Urinary bladder (tissue), 3 donors: ENCODE measurements at regions not wholly inside any gene's neighbourhood (a gene's known extent, or its start where the extent isn't known, plus 50 kb on each side); places are given as distances from the start of the nearest gene placed in this dataset.

Experiments used
- DNase-seq: peaks from one replicate; pipeline ENCODE4 v3.0.0-alpha.2; 2015; ENCODE audit errors: extremely low spot score
- H3K27ac ChIP-seq: one replicate; pipeline ENCODE4 v1.5.1; 2013; ENCODE audit warnings: low read depth, mild to moderate bottlenecking, moderate library complexity
- H3K36me3 ChIP-seq: one replicate; pipeline ENCODE4 v1.6.1; 2013; ENCODE audit warnings: mild to moderate bottlenecking, moderate library complexity; ENCODE audit not compliant: insufficient read depth
- H3K4me1 ChIP-seq: one replicate; pipeline ENCODE4 v1.6.1; 2013; ENCODE audit warnings: mild to moderate bottlenecking, moderate library complexity; ENCODE audit not compliant: insufficient read depth
- H3K4me3 ChIP-seq: one replicate; pipeline ENCODE4 v1.5.1; 2013; ENCODE audit warnings: low read depth, low read length
- WGBS: extraction: QIAGEN DNeasy Blood & Tissue Kit; methylation state at CpG from one replicate; pipeline ENCODE4 v1.1.7; 2013; 5-methylcytosine and 5-hydroxymethylcytosine counted together
- donor health status: healthy with polysubstance abuse.
- donor health status: healthy.

DNA sequence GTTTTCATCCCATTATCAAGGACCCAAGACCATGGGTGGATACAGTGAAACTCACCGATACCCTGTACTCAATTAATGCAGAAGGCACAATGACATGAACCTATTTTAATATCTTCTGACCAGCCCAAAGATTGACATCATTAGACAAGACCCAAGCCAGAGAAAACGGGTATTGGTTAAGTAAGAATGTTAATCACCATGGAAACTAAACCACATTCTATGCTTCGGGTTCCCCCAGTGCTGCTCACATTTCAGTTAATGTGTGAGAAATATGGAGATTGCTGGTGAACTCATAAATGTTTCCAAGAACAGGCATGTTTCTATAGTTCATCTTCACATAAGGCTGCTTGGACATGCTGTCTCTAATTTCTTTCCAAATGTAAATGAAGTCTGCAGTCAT lies 77.0 kb downstream of the IRX2 start:
- H3K36me3 ChIP-seq = no peaks in the 10 kb centered on the region
- DNase-seq = no peak
- no peak overlapping the region for H3K27ac ChIP-seq
- no peak overlapping the region for H3K4me3 ChIP-seq
- no peaks in the 10 kb centered on the region for H3K4me1 ChIP-seq
- WGBS = 73% methylated on average over 3 of the region's 3 CpGs

DNA sequence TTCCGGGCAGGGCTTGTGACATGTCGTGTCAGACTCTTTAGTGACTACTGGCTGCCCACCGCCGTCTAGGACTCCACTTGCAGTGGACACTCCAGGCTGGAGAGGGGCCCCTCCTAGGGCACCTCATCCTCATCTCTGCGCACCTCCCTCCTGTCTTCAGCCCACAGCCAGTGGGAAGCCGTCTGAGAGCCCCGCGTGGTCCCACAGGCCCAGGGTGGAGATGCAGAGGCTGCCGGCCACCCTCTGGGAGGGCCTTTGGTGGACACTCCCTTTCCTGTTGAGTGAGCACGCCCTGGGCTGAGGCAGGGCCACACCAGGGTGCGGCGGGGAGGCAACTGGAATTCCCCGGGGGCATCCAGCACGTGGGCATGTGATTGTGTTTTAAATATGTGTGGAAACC lies 80.5 kb downstream of the IRX2 start:
- Histone ChIP-seq H3K4me1 (no peaks in the 10 kb centered on the region), H3K4me3 (no peak overlapping the region), H3K27ac (no peak overlapping the region), H3K36me3 (no peaks in the 10 kb centered on the region)
- WGBS = 78% methylated on average over 14 of the region's 14 CpGs
- no peak for DNase-seq

DNA sequence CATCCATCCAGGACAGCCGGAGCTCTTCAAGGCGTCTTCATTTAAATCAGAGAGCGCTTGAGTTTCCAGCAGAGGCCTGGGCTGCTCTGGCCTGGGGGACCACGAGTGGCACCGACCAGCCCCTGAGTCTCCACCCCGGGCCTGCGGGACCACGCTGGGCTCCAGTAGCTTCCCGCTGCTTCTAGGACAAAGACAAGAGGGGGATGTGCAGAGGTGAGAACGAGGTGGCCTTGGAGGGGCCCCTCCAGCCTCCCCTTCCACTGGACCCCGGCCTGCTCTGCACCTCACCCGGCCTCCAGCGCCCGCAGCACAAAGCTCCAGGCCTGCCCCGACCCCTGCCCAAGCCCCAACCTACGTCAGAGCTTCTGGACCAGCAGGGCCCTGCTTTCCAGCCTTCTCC lies 81.6 kb downstream of the IRX2 start:
- WGBS = 74% methylated on average over 16 of the region's 16 CpGs

DNA sequence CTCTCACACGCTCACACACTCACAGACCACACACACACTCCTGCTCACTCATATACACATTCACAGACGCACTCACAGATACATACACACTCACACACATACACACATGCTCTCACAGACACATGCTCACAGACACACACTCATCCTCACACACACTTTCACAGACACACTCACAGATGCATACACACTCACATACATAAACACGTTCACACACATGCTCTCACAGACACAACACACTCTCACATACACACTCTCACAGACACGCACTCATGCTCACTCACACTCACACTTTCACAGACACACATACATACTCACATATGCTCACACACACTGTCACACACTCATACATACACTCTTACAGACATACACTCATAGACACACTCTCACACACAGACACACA lies 82.2 kb downstream of the IRX2 start:
- no peaks in the 10 kb centered on the region for H3K4me1 ChIP-seq
- 92% methylated on average over 4 of the region's 4 CpGs for WGBS
- no peaks in the 10 kb centered on the region for H3K36me3 ChIP-seq
- no peak for DNase-seq
- no peak overlapping the region for H3K4me3 ChIP-seq
- no peak overlapping the region for H3K27ac ChIP-seq

More for the DNA sequence above, 81.6 kb downstream of the IRX2 start:
- Histone ChIP-seq H3K4me3 (no peak overlapping the region), H3K27ac (no peak overlapping the region), H3K36me3 (no peaks in the 10 kb centered on the region), H3K4me1 (no peaks in the 10 kb centered on the region)
- no peak for DNase-seq

DNA sequence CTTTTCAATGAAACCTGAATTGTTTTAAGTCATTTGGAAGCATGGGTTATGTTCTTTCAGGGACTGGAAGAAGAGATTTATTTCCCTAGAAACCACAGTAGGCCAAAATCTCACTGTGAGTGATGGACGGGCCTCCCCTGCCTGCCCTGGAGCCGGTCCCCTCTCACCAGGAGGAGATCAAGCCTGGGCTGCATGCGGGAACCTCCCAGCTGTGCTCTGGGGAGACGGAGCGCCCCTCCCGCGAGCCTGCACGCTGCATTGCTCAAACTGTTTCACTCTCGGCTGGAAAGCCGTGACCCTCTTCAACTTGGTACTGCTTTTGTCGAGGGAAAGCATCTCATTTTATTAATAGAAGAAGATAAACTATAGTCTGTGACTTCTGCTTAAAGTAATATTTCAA lies 85.4 kb downstream of the IRX2 start:
- DNase-seq = no peak
- 15% methylated on average over 11 of the region's 11 CpGs for WGBS
- Histone ChIP-seq H3K27ac (no peak overlapping the region), H3K4me3 (no peak overlapping the region), H3K4me1 (no peaks in the 10 kb centered on the region), H3K36me3 (no peaks in the 10 kb centered on the region)

DNA sequence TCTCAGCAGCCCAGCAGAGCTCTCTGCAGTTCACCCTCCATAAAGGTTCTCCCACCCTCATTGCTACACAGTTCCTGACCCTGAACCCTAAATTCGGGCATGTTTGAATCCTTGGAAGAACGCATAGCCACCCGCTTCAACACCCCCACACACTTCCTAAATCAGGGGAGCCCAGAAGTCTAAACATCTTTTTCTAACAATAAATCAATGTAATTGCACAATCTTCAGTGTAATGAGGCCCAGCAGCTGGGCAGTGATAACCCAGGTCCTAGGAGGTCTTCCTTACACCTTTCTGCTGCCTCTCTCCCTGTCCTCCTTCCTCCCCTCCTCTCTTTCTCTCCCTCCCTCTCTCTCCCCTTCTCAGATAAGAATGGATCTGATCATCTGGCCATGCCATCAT lies 88.0 kb downstream of the IRX2 start:
- Histone ChIP-seq H3K4me3 (no peak overlapping the region), H3K36me3 (no peaks in the 10 kb centered on the region), H3K27ac (no peak overlapping the region), H3K4me1 (no peaks in the 10 kb centered on the region)
- WGBS = 49% methylated on average over 3 of the region's 3 CpGs
- DNase-seq = no peak

DNA sequence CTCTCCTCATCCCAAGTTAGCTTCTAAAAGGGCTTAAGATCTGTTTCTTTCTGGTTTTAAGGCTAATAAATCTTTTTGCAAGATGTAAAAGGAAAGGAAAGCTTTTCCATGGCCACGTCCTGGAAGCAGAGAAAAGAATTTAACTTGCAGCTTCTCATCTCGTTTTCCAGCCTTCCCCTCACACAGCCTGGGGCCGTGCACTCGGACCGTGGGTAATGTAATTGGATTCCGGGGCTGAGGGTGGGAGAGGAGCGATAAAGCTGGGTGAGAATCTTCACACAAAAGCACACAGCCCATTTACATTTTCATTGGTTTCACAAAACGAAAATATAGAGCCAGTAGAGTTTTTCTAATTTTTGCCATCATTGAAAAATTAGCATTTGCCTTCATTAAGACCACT lies 91.2 kb downstream of the IRX2 start:
- Histone ChIP-seq H3K27ac (no peak overlapping the region), H3K4me1 (no peaks in the 10 kb centered on the region), H3K36me3 (no peaks in the 10 kb centered on the region), H3K4me3 (no peak overlapping the region)
- 7% methylated on average over 8 of the region's 8 CpGs for WGBS
- no peak for DNase-seq

DNA sequence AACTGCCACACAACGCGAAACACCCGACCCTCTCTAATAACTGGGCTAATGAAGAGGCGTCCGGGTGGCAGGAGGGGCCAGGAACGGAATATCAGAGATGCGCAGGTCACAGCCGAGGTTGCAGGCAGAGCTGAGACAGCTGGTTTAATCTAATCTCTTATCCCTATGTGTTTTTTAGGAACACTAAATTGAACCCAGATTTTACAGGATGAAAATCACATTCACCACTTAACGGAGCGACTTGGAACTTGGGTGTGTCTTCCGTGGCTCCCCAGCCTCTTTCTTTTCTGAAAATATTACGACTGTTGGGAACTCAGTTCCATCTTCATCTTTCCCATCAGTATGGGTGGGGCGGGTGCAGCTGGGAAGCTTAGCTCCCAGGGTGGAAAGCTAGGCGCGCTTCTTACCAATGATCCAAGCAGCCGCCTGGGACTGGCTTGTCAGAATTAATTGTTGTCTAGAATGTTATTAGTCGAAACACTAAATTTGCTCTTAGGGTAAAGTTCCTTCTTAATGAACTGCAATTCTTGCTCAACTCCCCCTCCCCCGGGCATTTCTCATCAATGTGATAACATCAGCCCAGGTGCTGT lies 92.5 kb downstream of the IRX2 start:
- Histone ChIP-seq H3K36me3 (no peaks in the 10 kb centered on the region), H3K4me1 (no peaks in the 10 kb centered on the region), H3K27ac (no peak overlapping the region), H3K4me3 (no peak overlapping the region)
- WGBS = 40% methylated on average over 18 of the region's 18 CpGs
- no peak for DNase-seq

DNA sequence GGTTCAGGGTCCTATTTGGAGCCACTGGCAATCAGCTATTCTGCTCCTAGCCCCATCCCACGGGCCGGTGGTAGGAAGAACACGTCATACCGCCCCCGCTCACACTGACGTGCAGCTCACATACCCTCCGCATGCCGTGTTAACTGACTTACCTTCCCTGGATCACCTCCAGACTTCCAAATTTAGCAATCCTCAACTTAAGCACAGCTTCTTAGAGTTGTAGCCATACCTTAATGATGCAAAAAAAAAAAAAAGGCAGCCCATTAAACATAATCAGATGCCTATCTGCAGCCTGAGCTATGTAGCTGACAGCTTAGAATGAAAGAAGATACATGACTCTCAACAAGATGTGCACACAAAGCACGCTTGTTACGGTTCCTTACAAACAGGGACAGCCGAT lies 93.0 kb downstream of the IRX2 start:
- no peak overlapping the region for H3K4me3 ChIP-seq
- no peak overlapping the region for H3K27ac ChIP-seq
- no peak for DNase-seq
- whole genome bisulfite sequencing = 58% methylated on average over 11 of the region's 11 CpGs
- H3K36me3 ChIP-seq = no peaks in the 10 kb centered on the region
- H3K4me1 ChIP-seq = no peaks in the 10 kb centered on the region

DNA sequence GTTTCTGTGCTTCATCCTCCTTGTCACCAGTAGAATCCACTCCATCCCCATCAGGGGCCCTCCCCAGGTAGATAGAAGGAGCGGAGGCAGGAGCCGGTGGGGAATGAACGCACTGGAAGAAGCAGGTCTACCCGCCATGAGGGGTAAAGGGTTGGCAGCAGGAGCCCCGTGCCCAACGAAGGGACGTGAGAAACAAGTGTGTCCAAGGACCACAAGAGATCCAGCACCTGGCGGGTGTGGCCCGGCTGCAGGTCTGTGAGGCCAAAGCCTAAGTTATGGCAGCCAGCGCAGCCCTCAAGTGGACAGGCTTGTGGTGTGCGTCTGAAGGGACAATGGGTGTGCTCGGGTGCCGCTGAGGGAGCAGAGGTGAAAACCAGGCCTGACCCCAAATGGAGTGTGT lies 94.3 kb downstream of the IRX2 start:
- no peak for DNase-seq
- Histone ChIP-seq H3K4me3 (no peak overlapping the region), H3K27ac (no peak overlapping the region), H3K4me1 (no peaks in the 10 kb centered on the region), H3K36me3 (no peaks in the 10 kb centered on the region)
- WGBS = 91% methylated on average over 13 of the region's 13 CpGs

DNA sequence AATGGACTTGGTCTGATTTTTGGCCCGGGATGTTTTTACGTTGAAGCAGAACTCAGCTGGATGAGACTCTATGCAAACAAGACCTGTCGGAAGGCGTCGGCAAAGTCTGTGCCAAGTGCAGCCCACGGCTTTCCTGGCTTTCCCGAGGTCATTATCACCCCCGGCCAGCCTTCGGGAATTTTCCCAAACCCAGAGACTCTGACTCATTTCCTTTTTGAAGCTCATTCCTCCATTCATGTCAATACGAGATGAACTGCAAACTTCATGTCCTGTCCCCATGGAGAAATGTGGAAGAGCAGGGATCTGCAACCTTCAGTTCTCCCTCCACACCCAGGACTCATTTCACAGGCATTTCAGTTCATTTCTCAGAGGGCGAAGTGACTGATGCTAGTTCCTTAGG lies 95.3 kb downstream of the IRX2 start:
- Histone ChIP-seq H3K4me3 (no peak overlapping the region), H3K4me1 (no peaks in the 10 kb centered on the region), H3K27ac (no peak overlapping the region), H3K36me3 (no peaks in the 10 kb centered on the region)
- 64% methylated on average over 11 of the region's 11 CpGs for WGBS
- no peak for DNase-seq

DNA sequence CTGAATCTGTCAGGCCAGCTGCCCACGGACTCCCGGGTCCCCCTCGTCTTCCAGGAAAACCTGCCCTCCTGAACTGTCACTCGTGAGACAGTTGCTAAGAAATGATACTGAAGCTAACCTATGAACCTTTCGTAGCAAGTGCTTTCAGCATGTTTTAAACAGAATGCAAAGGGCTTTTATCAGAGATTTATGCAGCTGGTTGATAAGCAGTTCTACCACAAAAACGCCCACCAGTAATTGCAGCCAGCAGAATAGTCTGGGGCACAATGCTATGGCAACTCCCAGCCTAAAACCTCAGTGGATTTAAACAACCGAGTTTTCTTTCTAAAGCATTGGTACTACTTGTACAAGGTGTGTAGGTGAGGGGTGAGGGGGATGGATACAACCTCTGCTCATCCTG lies 97.5 kb downstream of the IRX2 start:
- H3K36me3 ChIP-seq = no peaks in the 10 kb centered on the region
- no peak overlapping the region for H3K4me3 ChIP-seq
- 39% methylated on average over 7 of the region's 7 CpGs for WGBS
- no peak for DNase-seq
- H3K4me1 ChIP-seq = no peaks in the 10 kb centered on the region
- H3K27ac ChIP-seq = no peak overlapping the region

DNA sequence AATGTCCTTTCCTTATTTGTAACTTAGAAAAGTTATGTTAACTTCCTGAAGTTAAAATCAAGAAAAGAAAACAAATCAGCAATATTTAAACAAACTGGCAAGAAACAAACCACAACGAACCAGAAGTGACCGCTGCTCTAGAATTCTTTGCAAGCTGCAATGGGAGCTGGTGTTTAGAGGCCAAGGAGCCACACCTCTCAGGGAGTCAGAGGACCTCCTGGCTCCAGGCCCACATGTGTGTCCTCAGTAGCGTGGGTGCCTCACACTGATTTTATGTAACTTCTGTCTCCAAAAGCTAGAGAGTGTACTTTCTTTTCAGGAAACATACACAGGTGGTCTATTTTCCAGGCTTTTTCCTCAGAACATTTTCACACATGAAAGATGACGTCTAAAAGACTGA lies 100.4 kb downstream of the IRX2 start:
- no peaks in the 10 kb centered on the region for H3K36me3 ChIP-seq
- H3K4me1 ChIP-seq = no peaks in the 10 kb centered on the region
- 67% methylated on average over 4 of the region's 4 CpGs for WGBS
- no peak for DNase-seq
- H3K27ac ChIP-seq = no peak overlapping the region
- H3K4me3 ChIP-seq = no peak overlapping the region

DNA sequence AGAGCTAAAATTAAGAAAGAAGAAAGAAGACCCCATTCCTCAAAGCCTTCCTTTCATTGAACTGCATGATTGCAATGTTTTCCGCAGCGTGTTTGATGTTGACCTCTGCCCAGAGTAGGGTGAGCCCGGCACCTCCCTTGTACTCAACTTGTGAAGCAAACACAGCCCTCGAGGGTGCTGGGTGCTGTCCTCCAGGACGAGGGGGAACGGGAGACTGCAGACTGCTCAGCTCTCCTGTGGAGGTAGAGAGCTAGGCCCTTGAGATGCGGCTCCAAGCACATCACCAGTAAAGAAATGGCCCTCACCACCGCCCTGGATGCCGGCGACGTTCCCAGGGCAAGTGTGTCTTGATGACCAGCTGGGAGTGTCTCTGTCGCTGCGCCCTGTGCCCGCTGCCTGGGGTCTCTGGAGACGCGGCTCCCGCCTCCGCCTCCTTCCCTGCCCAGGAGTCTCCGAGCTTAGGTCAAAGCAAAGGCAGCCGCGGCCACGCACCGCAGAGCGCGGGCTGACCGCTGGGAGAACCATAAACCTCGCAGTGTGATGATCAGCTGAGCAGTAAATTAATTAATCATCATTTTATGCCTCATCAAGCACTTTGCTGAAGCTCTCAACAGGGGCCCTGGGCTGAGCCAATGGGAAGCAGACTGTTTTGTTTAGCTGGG lies 108.7 kb downstream of the IRX2 start:
- Histone ChIP-seq H3K4me1 (no peaks in the 10 kb centered on the region), H3K4me3 (no peak overlapping the region), H3K36me3 (no peaks in the 10 kb centered on the region), H3K27ac (no peak overlapping the region)
- DNase-seq = no peak
- WGBS = 37% methylated on average over 27 of the region's 27 CpGs

DNA sequence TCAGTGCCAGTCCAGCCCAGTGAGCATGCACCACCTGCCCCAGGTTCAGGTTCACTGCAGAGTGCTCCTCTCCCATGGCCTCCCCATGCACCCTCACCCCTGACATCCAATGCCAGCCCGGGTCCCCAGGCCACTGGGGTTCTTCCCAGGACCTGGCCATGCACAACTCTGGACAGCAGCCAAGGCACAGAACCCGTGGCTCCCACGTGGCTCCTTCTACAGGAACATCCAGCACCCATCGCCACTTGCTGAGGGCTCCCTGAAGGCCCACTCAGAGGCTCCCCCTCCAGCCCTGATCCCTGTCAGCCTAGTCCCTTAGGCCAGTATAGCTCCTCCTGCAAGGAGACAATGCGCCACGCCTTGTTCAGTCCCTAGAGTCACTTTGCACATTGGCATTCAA lies 110.8 kb downstream of the IRX2 start:
- DNase-seq = no peak
- Histone ChIP-seq H3K4me3 (no peak overlapping the region), H3K4me1 (no peaks in the 10 kb centered on the region), H3K36me3 (no peaks in the 10 kb centered on the region), H3K27ac (no peak overlapping the region)
- 87% methylated on average over 6 of the region's 6 CpGs for WGBS
